Osteocyte (in vitro differentiated cells): ENCODE measurements at regions not wholly inside any gene's neighbourhood (a gene's known extent, or its start where the extent isn't known, plus 50 kb on each side); places are given as distances from the start of the nearest gene placed in this dataset.
"Not testable (repeated sequence)": the region's sequence is repeated elsewhere in the genome, so short reads cannot be mapped to it uniquely, and the experiment has no call there.

Experiments used
- DNase-seq: peaks from one replicate; pipeline ENCODE4 v3.0.0; 2021; ENCODE audit warnings: mixed read lengths; ENCODE audit not compliant: unreplicated experiment; ENCODE audit errors: extremely low spot score
- H3K27ac Mint-ChIP-seq: one replicate; pipeline ENCODE4 v1.8.0; 2021; ENCODE audit warnings: mild to moderate bottlenecking, mixed read lengths; ENCODE audit not compliant: unreplicated experiment
- H3K27me3 Mint-ChIP-seq: one replicate; pipeline ENCODE4 v1.8.0; 2021; ENCODE audit warnings: mixed read lengths; ENCODE audit not compliant: unreplicated experiment
- H3K36me3 Mint-ChIP-seq: one replicate; pipeline ENCODE4 v1.8.0; 2021; ENCODE audit warnings: mixed read lengths; ENCODE audit not compliant: unreplicated experiment
- H3K4me1 Mint-ChIP-seq: one replicate; pipeline ENCODE4 v1.8.0; 2021; ENCODE audit warnings: mixed read lengths; ENCODE audit not compliant: unreplicated experiment
- H3K4me3 Mint-ChIP-seq: one replicate; pipeline ENCODE4 v1.8.0; 2021; ENCODE audit warnings: mild to moderate bottlenecking, moderate library complexity, mixed read lengths; ENCODE audit not compliant: unreplicated experiment
- H3K9me3 Mint-ChIP-seq: one replicate; pipeline ENCODE4 v1.8.0; 2021; ENCODE audit warnings: mixed read lengths; ENCODE audit not compliant: unreplicated experiment
- CTCF ChIP-seq: fragments of 200-600 bp; sonication (generic); IDR thresholded peaks from 2 replicates; pipeline ENCODE4 v1.5.0; 2021; ENCODE audit warnings: antibody characterized with exemption, mild to moderate bottlenecking, moderate library complexity

GRCh38 chr10:123392182-123392963, 238.2 kb downstream of the BUB3 start:
- Mint-ChIP-seq H3K4me1 (no peaks in the 10 kb centered on the region), H3K9me3 (peaks cover 13% of the 10 kb centered on the region), H3K36me3 (no peaks in the 10 kb centered on the region), H3K27me3 (no peaks in the 10 kb centered on the region), H3K27ac (no peak overlapping the region), H3K4me3 (no peak overlapping the region)
- DNase-seq = no peak
- no peak for TF ChIP-seq CTCF

- H3K27me3 Mint-ChIP-seq = no peaks in the 10 kb centered on the region
- H3K4me3 Mint-ChIP-seq = no peak overlapping the region
- no peaks in the 10 kb centered on the region for H3K36me3 Mint-ChIP-seq
- TF ChIP-seq CTCF = no peak
- H3K27ac Mint-ChIP-seq = no peak overlapping the region
- H3K9me3 Mint-ChIP-seq = peaks cover 12% of the 10 kb centered on the region
- DNase-seq = no peak
- no peaks in the 10 kb centered on the region for H3K4me1 Mint-ChIP-seq
Measured at GRCh38 chr10:123393170-123393569, 239.0 kb downstream of the BUB3 start.

- peaks cover 11% of the 10 kb centered on the region for H3K9me3 Mint-ChIP-seq
- H3K27ac Mint-ChIP-seq = no peak overlapping the region
- H3K4me1 Mint-ChIP-seq = no peaks in the 10 kb centered on the region
- no peaks in the 10 kb centered on the region for H3K36me3 Mint-ChIP-seq
- H3K27me3 Mint-ChIP-seq = no peaks in the 10 kb centered on the region
- no peak for DNase-seq
- TF ChIP-seq CTCF = no peak
- H3K4me3 Mint-ChIP-seq = no peak overlapping the region
Measured at GRCh38 chr10:123394382-123394781, 240.2 kb downstream of the BUB3 start.

- not testable (repeated sequence) for H3K27ac Mint-ChIP-seq, H3K4me3 Mint-ChIP-seq, DNase-seq, H3K36me3 Mint-ChIP-seq, H3K27me3 Mint-ChIP-seq, H3K4me1 Mint-ChIP-seq
- peaks cover 20% of the 10 kb centered on the region for H3K9me3 Mint-ChIP-seq
Measured at GRCh38 chr10:123395234-123395633, 241.0 kb downstream of the BUB3 start.

- no peak for TF ChIP-seq CTCF
- Mint-ChIP-seq H3K27me3 (no peaks in the 10 kb centered on the region), H3K9me3 (peaks cover 23% of the 10 kb centered on the region), H3K4me3 (no peak overlapping the region), H3K4me1 (no peaks in the 10 kb centered on the region), H3K36me3 (no peaks in the 10 kb centered on the region), H3K27ac (no peak overlapping the region)
- no peak for DNase-seq
Measured at GRCh38 chr10:123395906-123396305, 241.7 kb downstream of the BUB3 start.
